Prostate gland (tissue), 2 donors: ENCODE measurements at regions not wholly inside any gene's neighbourhood (a gene's known extent, or its start where the extent isn't known, plus 50 kb on each side); places are given as distances from the start of the nearest gene placed in this dataset.

ENCODE experiments used
- POLR2A ChIP-seq: fragments of 450-650 bp; IDR thresholded peaks from one replicate; pipeline ENCODE4 v1.6.1; 2016; ENCODE audit warnings: antibody characterized with exemption, mild to moderate bottlenecking
- TF ChIP-seq, protein P1 (sequence below), 4 experiments: fragments of 200-600 bp in 2 of 4; fragments of 450-650 bp in 2 of 4; sonication (generic) in 2 of 4; IDR thresholded peaks; 1 replicate in 3 of 4; 2 replicates in 1 of 4; pipeline ENCODE4 v1.5.1; 2016 to 2019; ENCODE audit warnings: antibody characterized with exemption in 4 of 4, mild to moderate bottlenecking in 2 of 4, moderate library complexity in 2 of 4

DNA sequence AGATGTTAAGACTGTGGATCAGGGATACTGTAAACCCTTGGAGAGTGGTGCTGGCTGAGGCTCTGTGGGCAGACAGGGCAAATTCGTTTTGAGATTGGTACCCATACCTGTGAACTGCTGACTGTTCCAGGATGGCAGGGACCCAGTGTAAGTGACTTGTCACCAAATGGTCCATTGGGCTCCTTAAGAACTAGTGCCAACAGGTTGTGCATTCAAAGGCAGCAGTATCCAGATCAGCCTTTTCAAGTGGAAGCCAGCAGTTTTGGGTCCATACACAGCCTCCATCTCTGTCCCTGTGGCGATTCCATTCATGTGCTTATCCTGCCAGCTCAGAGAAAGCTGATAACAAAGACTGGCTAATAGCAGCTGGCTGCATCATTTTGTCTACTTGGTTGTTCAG, 84.0 kb upstream of the SCOC start:
- TF ChIP-seq, protein P1, sequence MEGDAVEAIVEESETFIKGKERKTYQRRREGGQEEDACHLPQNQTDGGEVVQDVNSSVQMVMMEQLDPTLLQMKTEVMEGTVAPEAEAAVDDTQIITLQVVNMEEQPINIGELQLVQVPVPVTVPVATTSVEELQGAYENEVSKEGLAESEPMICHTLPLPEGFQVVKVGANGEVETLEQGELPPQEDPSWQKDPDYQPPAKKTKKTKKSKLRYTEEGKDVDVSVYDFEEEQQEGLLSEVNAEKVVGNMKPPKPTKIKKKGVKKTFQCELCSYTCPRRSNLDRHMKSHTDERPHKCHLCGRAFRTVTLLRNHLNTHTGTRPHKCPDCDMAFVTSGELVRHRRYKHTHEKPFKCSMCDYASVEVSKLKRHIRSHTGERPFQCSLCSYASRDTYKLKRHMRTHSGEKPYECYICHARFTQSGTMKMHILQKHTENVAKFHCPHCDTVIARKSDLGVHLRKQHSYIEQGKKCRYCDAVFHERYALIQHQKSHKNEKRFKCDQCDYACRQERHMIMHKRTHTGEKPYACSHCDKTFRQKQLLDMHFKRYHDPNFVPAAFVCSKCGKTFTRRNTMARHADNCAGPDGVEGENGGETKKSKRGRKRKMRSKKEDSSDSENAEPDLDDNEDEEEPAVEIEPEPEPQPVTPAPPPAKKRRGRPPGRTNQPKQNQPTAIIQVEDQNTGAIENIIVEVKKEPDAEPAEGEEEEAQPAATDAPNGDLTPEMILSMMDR (IDR thresholded peaks at IDR 0.05): no peak
- no peak for TF ChIP-seq POLR2A
